ENCODE measurements at regions not wholly inside any gene's neighbourhood (a gene's known extent, or its start where the extent isn't known, plus 50 kb on each side); places are given as distances from the start of the nearest gene placed in this dataset.
A peak's percentile ranks its signal among the peaks of the same experiment; 100 is the strongest.

- DNase-seq (ENCODE audit: low read depth in 2 of 2): peak in 1 of 2 donors; percentile 13
- no peak for TF ChIP-seq CTCF (IDR thresholded peaks at IDR 0.05; ENCODE audit: low read depth, low read length)
- H3K4me3 ChIP-seq (replicated peaks in 1 of 2; ENCODE audit: low read depth in 2 of 2, low read length in 2 of 2): no peak overlapping the region
Measured at GRCh38 chr4:100936661-100937375, 410.5 kb downstream of the PPP3CA start.

GRCh38 chr4:100935090-100935489 lies 412.2 kb downstream of the PPP3CA start:
- peak; percentile 26 for TF ChIP-seq CTCF (IDR thresholded peaks at IDR 0.05; ENCODE audit: low read depth, low read length)
- peak; percentile 5 to 19 for DNase-seq (ENCODE audit: low read depth in 2 of 2)
- H3K4me3 ChIP-seq (replicated peaks in 1 of 2; ENCODE audit: low read depth in 2 of 2, low read length in 2 of 2): no peak overlapping the region

GRCh38 chr4:100933628-100934027 lies 413.7 kb downstream of the PPP3CA start:
- peak; percentile 74 to 75 for DNase-seq (ENCODE audit: low read depth in 2 of 2)
- TF ChIP-seq CTCF (IDR thresholded peaks at IDR 0.05; ENCODE audit: low read depth, low read length): no peak
- H3K4me3 ChIP-seq (replicated peaks in 1 of 2; ENCODE audit: low read depth in 2 of 2, low read length in 2 of 2): no peak overlapping the region

GRCh38 chr4:100929758-100930157 lies 411.9 kb upstream of the EMCN start:
- TF ChIP-seq CTCF (IDR thresholded peaks at IDR 0.05; ENCODE audit: low read depth, low read length): no peak
- H3K4me3 ChIP-seq (replicated peaks in 1 of 2; ENCODE audit: low read depth in 2 of 2, low read length in 2 of 2): no peak overlapping the region
- no peak for DNase-seq (ENCODE audit: low read depth in 2 of 2)

GRCh38 chr4:100929135-100929534 lies 411.3 kb upstream of the EMCN start:
- DNase-seq (ENCODE audit: low read depth in 2 of 2): no peak
- no peak overlapping the region for H3K4me3 ChIP-seq (replicated peaks in 1 of 2; ENCODE audit: low read depth in 2 of 2, low read length in 2 of 2)
- TF ChIP-seq CTCF (IDR thresholded peaks at IDR 0.05; ENCODE audit: low read depth, low read length): no peak

- no peak overlapping the region for H3K4me3 ChIP-seq (replicated peaks in 1 of 2; ENCODE audit: low read depth in 2 of 2, low read length in 2 of 2)
- no peak for TF ChIP-seq CTCF (IDR thresholded peaks at IDR 0.05; ENCODE audit: low read depth, low read length)
- no peak for DNase-seq (ENCODE audit: low read depth in 2 of 2)
Measured at GRCh38 chr4:100926039-100926717, 408.4 kb upstream of the EMCN start.

Measured in cardiac fibroblast (primary cell).